CD4-positive, alpha-beta memory T cell (primary cell): ENCODE measurements at regions not wholly inside any gene's neighbourhood (a gene's known extent, or its start where the extent isn't known, plus 50 kb on each side); places are given as distances from the start of the nearest gene placed in this dataset.

ENCODE experiments used
- CTCF ChIA-PET: fragments of 350-600 bp; sonication (Branson Sonifier 250); formaldehyde crosslinking; loops from one replicate; lab custom pipeline; 2021; ENCODE audit warnings: inconsistent platforms; ENCODE audit not compliant: partially characterized antibody; lab: Charles Lee
- POLR2A ChIA-PET: fragments of 350-600 bp; sonication (Branson Sonifier 250); formaldehyde crosslinking; loops from one replicate; lab custom pipeline; 2021; ENCODE audit not compliant: partially characterized antibody; lab: Charles Lee
- DNase-seq, 5 donors: peaks; one replicate each; pipeline versions ENCODE4 v3.0.0 to v3.0.0-alpha.2; 2020 to 2022; ENCODE audit warnings: mixed read lengths in 1 of 5
- H3K27ac ChIP-seq: one replicate; pipeline ENCODE4 v1.7.0; 2013; ENCODE audit warnings: low read depth, low read length
- H3K27me3 ChIP-seq: 2 replicates; pipeline ENCODE4 v1.7.0; 2013; ENCODE audit warnings: mild to moderate bottlenecking, low read length, moderate library complexity; ENCODE audit not compliant: insufficient read depth
- H3K36me3 ChIP-seq: 2 replicates; pipeline ENCODE4 v1.7.0; 2013; ENCODE audit warnings: mild to moderate bottlenecking, low read length, moderate library complexity; ENCODE audit not compliant: insufficient read depth
- H3K4me1 ChIP-seq: 2 replicates; pipeline ENCODE4 v1.7.0; 2013; ENCODE audit warnings: mild to moderate bottlenecking, low read length, moderate library complexity; ENCODE audit not compliant: insufficient read depth
- H3K4me3 ChIP-seq, 2 donors: one replicate each; pipeline ENCODE4 v1.7.0; 2013; ENCODE audit warnings: low read length in 2 of 2, mild to moderate bottlenecking in 1 of 2
- H3K9me3 ChIP-seq, 2 donors: one replicate each; pipeline ENCODE4 v1.7.0; 2013; ENCODE audit warnings: low read length in 2 of 2, control low read depth in 1 of 2; ENCODE audit not compliant: control insufficient read depth in 1 of 2
- H3K27ac Mint-ChIP-seq, 7 donors: one replicate each; pipeline ENCODE4 v1.8.0; 2020 to 2021; ENCODE audit warnings: mixed read lengths in 7 of 7, mild to moderate bottlenecking in 6 of 7, inconsistent platforms in 3 of 7, moderate library complexity in 3 of 7
- H3K27me3 Mint-ChIP-seq, 2 donors: one replicate each; pipeline ENCODE4 v1.8.0; 2020 to 2021; ENCODE audit warnings: mixed read lengths in 2 of 2
- H3K36me3 Mint-ChIP-seq, 2 donors: one replicate each; pipeline ENCODE4 v1.8.0; 2020 to 2021; ENCODE audit warnings: mixed read lengths in 2 of 2, inconsistent platforms in 1 of 2, mild to moderate bottlenecking in 1 of 2
- H3K4me1 Mint-ChIP-seq, 4 donors: one replicate each; pipeline ENCODE4 v1.8.0; 2020 to 2021; ENCODE audit warnings: mixed read lengths in 4 of 4, mild to moderate bottlenecking in 1 of 4
- H3K4me3 Mint-ChIP-seq, 8 donors: one replicate each; pipeline ENCODE4 v1.8.0; 2020 to 2021; ENCODE audit warnings: mixed read lengths in 8 of 8, mild to moderate bottlenecking in 7 of 8, moderate library complexity in 6 of 8, inconsistent platforms in 3 of 8
- H3K9me3 Mint-ChIP-seq, 8 donors: one replicate each; pipeline ENCODE4 v1.8.0; 2020 to 2021; ENCODE audit warnings: mixed read lengths in 8 of 8, mild to moderate bottlenecking in 5 of 8, inconsistent platforms in 3 of 8, moderate library complexity in 1 of 8
- intact Hi-C: fragments of 100-400 bp; cut with micrococcal nuclease; formaldehyde crosslinking; loops from one replicate; pipeline ENCODE4 v1.15.1; 2023

GRCh38 chr14:76305268-76305826, 70.6 kb upstream of the ESRRB start:
- H3K9me3 ChIP-seq = no peaks in the 10 kb centered on the region
- ChIA-PET CTCF (interaction anchor here (1.4 kb wide), 1 partner anchor 47 kb away, joined by 3 read pairs; no protein-coding TSS in a partner anchor), POLR2A (no interaction called here)
- H3K27ac Mint-ChIP-seq = no peak overlapping the region
- no peaks in the 10 kb centered on the region for H3K36me3 ChIP-seq
- no peaks in the 10 kb centered on the region for H3K27me3 ChIP-seq
- intact Hi-C loops = no loop called here
- no peak for DNase-seq
- H3K4me1 Mint-ChIP-seq = peaks cover 0 to 1% (median 0%) of the 10 kb centered on the region in 4 donors
- H3K36me3 Mint-ChIP-seq = no peaks in the 10 kb centered on the region
- H3K4me3 Mint-ChIP-seq = no peak overlapping the region
- H3K4me3 ChIP-seq = no peak overlapping the region
- H3K27ac ChIP-seq = no peak overlapping the region
- no peaks in the 10 kb centered on the region for H3K4me1 ChIP-seq
- H3K27me3 Mint-ChIP-seq = peaks cover 21 to 39% of the 10 kb centered on the region in 2 donors
- peaks cover 0 to 2% (median 0%) of the 10 kb centered on the region in 8 donors for H3K9me3 Mint-ChIP-seq

- peaks cover 28 to 46% of the 10 kb centered on the region in 2 donors for H3K27me3 Mint-ChIP-seq
- H3K9me3 Mint-ChIP-seq = peaks cover 0 to 2% (median 0%) of the 10 kb centered on the region in 8 donors
- CTCF ChIA-PET = no interaction called here
- no peaks in the 10 kb centered on the region for H3K4me1 ChIP-seq
- no peak for DNase-seq
- H3K36me3 ChIP-seq = no peaks in the 10 kb centered on the region
- no peak overlapping the region for H3K27ac ChIP-seq
- intact Hi-C loops = no loop called here
- no peaks in the 10 kb centered on the region for H3K36me3 Mint-ChIP-seq
- peaks cover 2 to 9% (median 4%) of the 10 kb centered on the region in 4 donors for H3K4me1 Mint-ChIP-seq
- no peak overlapping the region for H3K4me3 Mint-ChIP-seq
- no peak overlapping the region for H3K27ac Mint-ChIP-seq
- no peaks in the 10 kb centered on the region for H3K9me3 ChIP-seq
- H3K27me3 ChIP-seq = no peaks in the 10 kb centered on the region
- H3K4me3 ChIP-seq = no peak overlapping the region
- POLR2A ChIA-PET = no interaction called here
Measured at GRCh38 chr14:76306131-76306530, 69.8 kb upstream of the ESRRB start.

- Mint-ChIP-seq H3K27ac (no peak overlapping the region), H3K4me1 (peaks cover 3 to 9% (median 7%) of the 10 kb centered on the region in 4 donors), H3K9me3 (peaks cover 0 to 2% (median 0%) of the 10 kb centered on the region in 8 donors), H3K4me3 (peak overlapping the region in 1 of 8 donors; percentile 21), H3K36me3 (no peaks in the 10 kb centered on the region), H3K27me3 (peaks cover 36 to 44% of the 10 kb centered on the region in 2 donors)
- no peak for DNase-seq
- Histone ChIP-seq H3K36me3 (no peaks in the 10 kb centered on the region), H3K4me1 (no peaks in the 10 kb centered on the region), H3K9me3 (no peaks in the 10 kb centered on the region), H3K4me3 (no peak overlapping the region), H3K27me3 (no peaks in the 10 kb centered on the region), H3K27ac (no peak overlapping the region)
- intact Hi-C loops = no loop called here
- ChIA-PET POLR2A (no interaction called here), CTCF (no interaction called here)
Measured at GRCh38 chr14:76307786-76308780, 67.9 kb upstream of the ESRRB start.

GRCh38 chr14:76309572-76310162, 66.3 kb upstream of the ESRRB start:
- Mint-ChIP-seq H3K9me3 (peaks cover 0 to 2% (median 0%) of the 10 kb centered on the region in 8 donors), H3K4me1 (peaks cover 3 to 9% (median 7%) of the 10 kb centered on the region in 4 donors), H3K27ac (no peak overlapping the region), H3K27me3 (peaks cover 36 to 43% of the 10 kb centered on the region in 2 donors), H3K4me3 (no peak overlapping the region), H3K36me3 (no peaks in the 10 kb centered on the region)
- DNase-seq = no peak
- intact Hi-C loops = no loop called here
- POLR2A ChIA-PET = no interaction called here
- H3K27ac ChIP-seq = no peak overlapping the region
- no peaks in the 10 kb centered on the region for H3K9me3 ChIP-seq
- no peaks in the 10 kb centered on the region for H3K27me3 ChIP-seq
- H3K4me3 ChIP-seq = no peak overlapping the region
- CTCF ChIA-PET = interaction anchor here (1.8 to 2.3 kb wide), 2 partner anchors 15 to 43 kb away, joined by 5 read pairs; no protein-coding TSS in a partner anchor
- H3K36me3 ChIP-seq = no peaks in the 10 kb centered on the region
- no peaks in the 10 kb centered on the region for H3K4me1 ChIP-seq

GRCh38 chr14:76311079-76311758, 64.7 kb upstream of the ESRRB start:
- Histone ChIP-seq H3K36me3 (no peaks in the 10 kb centered on the region), H3K27me3 (no peaks in the 10 kb centered on the region), H3K4me1 (no peaks in the 10 kb centered on the region), H3K27ac (no peak overlapping the region), H3K9me3 (no peaks in the 10 kb centered on the region), H3K4me3 (no peak overlapping the region)
- POLR2A ChIA-PET = no interaction called here
- Mint-ChIP-seq H3K27ac (no peak overlapping the region), H3K4me1 (peaks cover 3 to 9% (median 7%) of the 10 kb centered on the region in 4 donors), H3K27me3 (peaks cover 39 to 43% of the 10 kb centered on the region in 2 donors), H3K4me3 (no peak overlapping the region), H3K36me3 (no peaks in the 10 kb centered on the region), H3K9me3 (no peaks in the 10 kb centered on the region)
- DNase-seq = no peak
- CTCF ChIA-PET = interaction anchor here (0.7 to 2.3 kb wide), 3 partner anchors 13 to 41 kb away, joined by 3 to 5 read pairs (median 5); no protein-coding TSS in a partner anchor
- intact Hi-C loops = no loop called here

- H3K4me3 Mint-ChIP-seq = no peak overlapping the region
- no peak overlapping the region for H3K27ac Mint-ChIP-seq
- CTCF ChIA-PET = no interaction called here
- H3K4me1 ChIP-seq = no peaks in the 10 kb centered on the region
- H3K36me3 Mint-ChIP-seq = no peaks in the 10 kb centered on the region
- H3K4me1 Mint-ChIP-seq = peaks cover 3 to 9% (median 7%) of the 10 kb centered on the region in 4 donors
- H3K4me3 ChIP-seq = no peak overlapping the region
- H3K9me3 Mint-ChIP-seq = peaks cover 0 to 1% (median 0%) of the 10 kb centered on the region in 8 donors
- H3K9me3 ChIP-seq = no peaks in the 10 kb centered on the region
- no peaks in the 10 kb centered on the region for H3K27me3 ChIP-seq
- no peak overlapping the region for H3K27ac ChIP-seq
- intact Hi-C loops = no loop called here
- peaks cover 36 to 39% of the 10 kb centered on the region in 2 donors for H3K27me3 Mint-ChIP-seq
- POLR2A ChIA-PET = no interaction called here
- no peak for DNase-seq
- no peaks in the 10 kb centered on the region for H3K36me3 ChIP-seq
Measured at GRCh38 chr14:76312821-76313220, 63.1 kb upstream of the ESRRB start.
